ENCODE measurements at regions not wholly inside any gene's neighbourhood (a gene's known extent, or its start where the extent isn't known, plus 50 kb on each side); places are given as distances from the start of the nearest gene placed in this dataset.

- Histone ChIP-seq H3K4me2 (no peak overlapping the region), H3K4me1 (no peaks in the 10 kb centered on the region), H3K27ac (no peak overlapping the region), H3K4me3 (no peak overlapping the region), H3K9me3 (no peaks in the 10 kb centered on the region)
- ChIA-PET CTCF (interaction anchor here (0.7 to 11.6 kb wide), 5 partner anchors 29 to 450 kb away, joined by 3 to 321 read pairs (median 3); no protein-coding TSS in a partner anchor), POLR2A (no interaction called here)
- DNase-seq (ENCODE audit: low read depth in 1 of 2, low spot score in 1 of 2) (no peak), FAIRE-seq (no peak), ATAC-seq (no peak)
- 55% methylated on average over 15 of the region's 21 CpGs for WGBS (ENCODE audit: missing lambda C conversion rate)
- no peak for TF ChIP-seq RARB (CRISPR knock-in tag; IDR thresholded peaks at IDR 0.05)
- TF ChIP-seq CHD2 (IDR thresholded peaks at IDR 0.05; ENCODE audit: low read length, partially characterized antibody): no peak
- TF ChIP-seq NR3C1 (IDR thresholded peaks at IDR 0.05): no peak
- TF ChIP-seq BHLHE40 (IDR thresholded peaks at IDR 0.05; ENCODE audit: low read depth, low read length): no peak
- no peak for TF ChIP-seq FOSL2 (IDR thresholded peaks at IDR 0.05)
- TF ChIP-seq FOSL2 (CRISPR knock-in tag; IDR thresholded peaks at IDR 0.05): no peak
- TF ChIP-seq HOXB5 (CRISPR knock-in tag; IDR thresholded peaks at IDR 0.05): no peak
- no peak for TF ChIP-seq RAD21 (conservative IDR thresholded peaks at IDR 0.05 in 1 of 2, IDR thresholded peaks at IDR 0.05 in 1 of 2)
- TF ChIP-seq POLR2AphosphoS2 (conservative IDR thresholded peaks at IDR 0.05; ENCODE audit: low read length): no peak
- TF ChIP-seq CBX8 (IDR thresholded peaks at IDR 0.05): no peak
- TF ChIP-seq TP53 (CRISPR knock-in tag; IDR thresholded peaks at IDR 0.05): no peak
- no peak for TF ChIP-seq MYC (IDR thresholded peaks at IDR 0.05; ENCODE audit: borderline replicate concordance, low read length)
- TF ChIP-seq, protein P1, sequence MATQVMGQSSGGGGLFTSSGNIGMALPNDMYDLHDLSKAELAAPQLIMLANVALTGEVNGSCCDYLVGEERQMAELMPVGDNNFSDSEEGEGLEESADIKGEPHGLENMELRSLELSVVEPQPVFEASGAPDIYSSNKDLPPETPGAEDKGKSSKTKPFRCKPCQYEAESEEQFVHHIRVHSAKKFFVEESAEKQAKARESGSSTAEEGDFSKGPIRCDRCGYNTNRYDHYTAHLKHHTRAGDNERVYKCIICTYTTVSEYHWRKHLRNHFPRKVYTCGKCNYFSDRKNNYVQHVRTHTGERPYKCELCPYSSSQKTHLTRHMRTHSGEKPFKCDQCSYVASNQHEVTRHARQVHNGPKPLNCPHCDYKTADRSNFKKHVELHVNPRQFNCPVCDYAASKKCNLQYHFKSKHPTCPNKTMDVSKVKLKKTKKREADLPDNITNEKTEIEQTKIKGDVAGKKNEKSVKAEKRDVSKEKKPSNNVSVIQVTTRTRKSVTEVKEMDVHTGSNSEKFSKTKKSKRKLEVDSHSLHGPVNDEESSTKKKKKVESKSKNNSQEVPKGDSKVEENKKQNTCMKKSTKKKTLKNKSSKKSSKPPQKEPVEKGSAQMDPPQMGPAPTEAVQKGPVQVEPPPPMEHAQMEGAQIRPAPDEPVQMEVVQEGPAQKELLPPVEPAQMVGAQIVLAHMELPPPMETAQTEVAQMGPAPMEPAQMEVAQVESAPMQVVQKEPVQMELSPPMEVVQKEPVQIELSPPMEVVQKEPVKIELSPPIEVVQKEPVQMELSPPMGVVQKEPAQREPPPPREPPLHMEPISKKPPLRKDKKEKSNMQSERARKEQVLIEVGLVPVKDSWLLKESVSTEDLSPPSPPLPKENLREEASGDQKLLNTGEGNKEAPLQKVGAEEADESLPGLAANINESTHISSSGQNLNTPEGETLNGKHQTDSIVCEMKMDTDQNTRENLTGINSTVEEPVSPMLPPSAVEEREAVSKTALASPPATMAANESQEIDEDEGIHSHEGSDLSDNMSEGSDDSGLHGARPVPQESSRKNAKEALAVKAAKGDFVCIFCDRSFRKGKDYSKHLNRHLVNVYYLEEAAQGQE (IDR thresholded peaks at IDR 0.05): no peak
- no peak for TF ChIP-seq ZFP36 (IDR thresholded peaks at IDR 0.05; ENCODE audit: borderline replicate concordance, partially characterized antibody)
- TF ChIP-seq EHF (CRISPR knock-in tag; IDR thresholded peaks at IDR 0.05): no peak
- TF ChIP-seq HDAC2 (IDR thresholded peaks at IDR 0.05): no peak
- no peak for TF ChIP-seq SMC3 (IDR thresholded peaks at IDR 0.05)
- no peak for TF ChIP-seq KDM1A (IDR thresholded peaks at IDR 0.05; ENCODE audit: low read depth)
- no peak for TF ChIP-seq EHMT2 (IDR thresholded peaks at IDR 0.05; ENCODE audit: low read depth)
- no peak for TF ChIP-seq TFCP2L1 (CRISPR knock-in tag; IDR thresholded peaks at IDR 0.05)
- no peak for TF ChIP-seq RFX5 (IDR thresholded peaks at IDR 0.05)
These were observed 170.9 kb downstream of the IRF8 start for GRCh38 chr16:86069736-86070298.

- WGBS (ENCODE audit: missing lambda C conversion rate): 66% methylated on average over 5 of the region's 6 CpGs
- Histone ChIP-seq H3K9me3 (no peaks in the 10 kb centered on the region), H3K4me3 (no peak overlapping the region), H3K4me2 (no peak overlapping the region), H3K4me1 (no peaks in the 10 kb centered on the region), H3K27ac (no peak overlapping the region)
- no peak for DNase-seq (ENCODE audit: low read depth in 1 of 2, low spot score in 1 of 2)
- no peak for TF ChIP-seq SREBF2 (IDR thresholded peaks at IDR 0.05)
- no peak for TF ChIP-seq RAD21 (conservative IDR thresholded peaks at IDR 0.05 in 1 of 2, IDR thresholded peaks at IDR 0.05 in 1 of 2)
- TF ChIP-seq FOSB (CRISPR knock-in tag; IDR thresholded peaks at IDR 0.05): no peak
- TF ChIP-seq JUN (IDR thresholded peaks at IDR 0.05): no peak
- no peak for TF ChIP-seq MAZ (IDR thresholded peaks at IDR 0.05; ENCODE audit: borderline replicate concordance, low read depth, low read length)
- no peak for TF ChIP-seq HEYL (CRISPR knock-in tag; IDR thresholded peaks at IDR 0.05)
- no peak for TF ChIP-seq E2F6 (IDR thresholded peaks at IDR 0.05; ENCODE audit: borderline replicate concordance, low read depth)
- no peak for TF ChIP-seq USF2 (IDR thresholded peaks at IDR 0.05)
- TF ChIP-seq ATOH8 (CRISPR knock-in tag; IDR thresholded peaks at IDR 0.05; ENCODE audit: low read depth): no peak
- no peak for ATAC-seq
- no peak for FAIRE-seq
- POLR2A ChIA-PET: no interaction called here
- CTCF ChIA-PET: interaction anchor here (0.7 to 11.6 kb wide), 7 partner anchors 30 to 449 kb away, joined by 3 to 321 read pairs (median 3); no protein-coding TSS in a partner anchor
These were observed 171.5 kb downstream of the IRF8 start for GRCh38 chr16:86070484-86070883.

Data from A549 (cell line).